Esophagus squamous epithelium (tissue), 4 donors: ENCODE measurements at regions not wholly inside any gene's neighbourhood (a gene's known extent, or its start where the extent isn't known, plus 50 kb on each side); places are given as distances from the start of the nearest gene placed in this dataset.

ENCODE experiments used
- CTCF ChIP-seq, 6 experiments: fragments of 450-650 bp in 4 of 6; fragments of 200-600 bp in 2 of 6; sonication (generic) in 2 of 6; IDR thresholded peaks; one replicate each; pipeline ENCODE4 v1.5.1; 2016 to 2019; ENCODE audit warnings: antibody characterized with exemption in 6 of 6, mild to moderate bottlenecking in 4 of 6, moderate library complexity in 4 of 6
- POLR2A ChIP-seq, 4 donors: fragments of 450-650 bp; IDR thresholded peaks; one replicate each; pipeline ENCODE4 v1.6.1; 2017; ENCODE audit warnings: antibody characterized with exemption in 4 of 4, mild to moderate bottlenecking in 4 of 4, moderate library complexity in 3 of 4

- peak; percentile 50 to 79 (median 72) for TF ChIP-seq CTCF (IDR thresholded peaks at IDR 0.05)
- TF ChIP-seq POLR2A (IDR thresholded peaks at IDR 0.05): no peak
Measured at GRCh38 chr6:30411515-30412207, 66.7 kb downstream of the RPP21 start.
